IPS DF 4.7 (cell line): ENCODE measurements at regions not wholly inside any gene's neighbourhood (a gene's known extent, or its start where the extent isn't known, plus 50 kb on each side); places are given as distances from the start of the nearest gene placed in this dataset.

Experiments
- DNase-seq: peaks from one replicate; pipeline ENCODE4 v3.0.0-alpha.2; 2013; ENCODE audit warnings: low spot score; ENCODE audit errors: extremely low read depth

- DNase-seq, result no peak
These were observed 95.3 kb upstream of the PAQR3 start for GRCh38 chr4:79034544-79034943.

- no peak for DNase-seq
These were observed 91.7 kb upstream of the PAQR3 start for GRCh38 chr4:79030973-79031372.

- DNase-seq, result no peak
These were observed 88.4 kb upstream of the PAQR3 start for GRCh38 chr4:79027656-79028055.

- no peak for DNase-seq
These were observed 85.9 kb upstream of the PAQR3 start for GRCh38 chr4:79025170-79025569.

GRCh38 chr4:79023799-79024770 lies 84.8 kb upstream of the PAQR3 start:
- no peak for DNase-seq

- DNase-seq, result no peak
These were observed 83.3 kb upstream of the PAQR3 start for GRCh38 chr4:79022529-79022928.

GRCh38 chr4:79017481-79017880 lies 78.2 kb upstream of the PAQR3 start:
- DNase-seq, result no peak

- no peak for DNase-seq
These were observed 77.6 kb upstream of the PAQR3 start for GRCh38 chr4:79016878-79017277.

GRCh38 chr4:79015411-79015810 lies 76.2 kb upstream of the PAQR3 start:
- no peak for DNase-seq

GRCh38 chr4:79014230-79014629 lies 75.0 kb upstream of the PAQR3 start:
- no peak for DNase-seq

GRCh38 chr4:79013756-79014155 lies 74.5 kb upstream of the PAQR3 start:
- DNase-seq, result no peak

GRCh38 chr4:78990938-78991810 lies 51.9 kb upstream of the PAQR3 start:
- DNase-seq, result no peak

- no peak for DNase-seq
These were observed 50.5 kb upstream of the PAQR3 start for GRCh38 chr4:78989697-78990270.
